ENCODE measurements at regions not wholly inside any gene's neighbourhood (a gene's known extent, or its start where the extent isn't known, plus 50 kb on each side); places are given as distances from the start of the nearest gene placed in this dataset.

DNA sequence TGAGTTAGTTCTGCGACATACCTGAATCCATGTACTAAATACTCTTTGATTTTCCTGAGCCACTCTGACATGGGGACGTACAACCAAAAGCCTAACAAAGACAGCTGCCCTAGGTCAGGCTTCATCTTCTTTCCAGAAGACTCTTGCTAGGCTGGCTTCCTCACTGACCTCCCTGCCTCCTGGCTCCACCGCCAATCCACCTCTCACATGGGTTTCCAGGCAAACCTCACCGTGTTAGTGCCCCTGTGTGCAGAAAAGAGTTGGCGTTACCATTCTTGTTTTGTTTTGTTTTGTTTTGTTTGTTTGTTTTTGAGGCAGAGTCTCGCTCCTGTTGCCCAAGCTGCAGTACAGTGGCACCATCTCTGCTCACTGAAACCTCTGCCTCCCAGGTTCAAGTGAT, 135.3 kb downstream of the WSCD1 start:
- TF ChIP-seq POLR2A (IDR thresholded peaks at IDR 0.05; ENCODE audit: low read depth, low read length): no peak
- no peak for TF ChIP-seq POLR2AphosphoS5 (IDR thresholded peaks at IDR 0.05; ENCODE audit: low read depth, low read length)
